HL-60 (cell line): ENCODE measurements at regions not wholly inside any gene's neighbourhood (a gene's known extent, or its start where the extent isn't known, plus 50 kb on each side); places are given as distances from the start of the nearest gene placed in this dataset.

Experiments
- CTCF ChIP-seq: IDR thresholded peaks from one replicate; pipeline ENCODE4 v1.5.1; 2011; ENCODE audit warnings: low read length, control low read depth, inconsistent platforms; ENCODE audit not compliant: insufficient read depth
- GABPA ChIP-seq: IDR thresholded peaks from 2 replicates; pipeline ENCODE4 v1.6.1; 2012; ENCODE audit warnings: low read depth
- POLR2AphosphoS5 ChIP-seq: IDR thresholded peaks from 2 replicates; pipeline ENCODE4 v1.6.1; 2012; ENCODE audit warnings: low read depth
- REST ChIP-seq: IDR thresholded peaks from 2 replicates; pipeline ENCODE4 v1.6.1; 2012; ENCODE audit warnings: low read depth; ENCODE audit not compliant: insufficient replicate concordance
- SPI1 ChIP-seq: IDR thresholded peaks from 2 replicates; pipeline ENCODE4 v1.6.1; 2012; ENCODE audit warnings: low read depth, mild to moderate bottlenecking, borderline replicate concordance

GRCh38 chr10:44293842-44294241 lies 91.1 kb downstream of the CXCL12 start:
- TF ChIP-seq REST (no peak), CTCF (no peak), SPI1 (no peak), POLR2AphosphoS5 (no peak), GABPA (no peak)
